ENCODE measurements at regions not wholly inside any gene's neighbourhood (a gene's known extent, or its start where the extent isn't known, plus 50 kb on each side); places are given as distances from the start of the nearest gene placed in this dataset.

DNA sequence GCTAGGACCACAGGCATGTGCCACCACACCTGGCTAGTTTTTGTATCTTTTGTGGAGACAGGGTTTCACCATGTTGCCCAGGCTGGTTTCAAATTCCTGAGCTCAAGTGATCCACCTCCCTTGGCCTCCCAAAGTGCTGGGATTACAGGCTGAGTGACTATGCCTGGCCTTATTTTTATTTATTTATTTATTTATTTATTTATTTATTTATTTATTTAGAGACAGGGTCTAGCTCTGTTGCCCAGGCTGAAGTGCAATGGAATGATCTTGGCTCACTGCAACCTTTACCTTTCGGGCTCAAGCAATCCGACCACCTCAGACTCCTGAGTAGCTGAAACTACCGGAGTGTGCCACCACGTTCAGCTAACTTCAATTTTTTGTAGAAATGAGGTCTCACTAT, 117.0 kb upstream of the MAX start:
- TF ChIP-seq, protein P1, sequence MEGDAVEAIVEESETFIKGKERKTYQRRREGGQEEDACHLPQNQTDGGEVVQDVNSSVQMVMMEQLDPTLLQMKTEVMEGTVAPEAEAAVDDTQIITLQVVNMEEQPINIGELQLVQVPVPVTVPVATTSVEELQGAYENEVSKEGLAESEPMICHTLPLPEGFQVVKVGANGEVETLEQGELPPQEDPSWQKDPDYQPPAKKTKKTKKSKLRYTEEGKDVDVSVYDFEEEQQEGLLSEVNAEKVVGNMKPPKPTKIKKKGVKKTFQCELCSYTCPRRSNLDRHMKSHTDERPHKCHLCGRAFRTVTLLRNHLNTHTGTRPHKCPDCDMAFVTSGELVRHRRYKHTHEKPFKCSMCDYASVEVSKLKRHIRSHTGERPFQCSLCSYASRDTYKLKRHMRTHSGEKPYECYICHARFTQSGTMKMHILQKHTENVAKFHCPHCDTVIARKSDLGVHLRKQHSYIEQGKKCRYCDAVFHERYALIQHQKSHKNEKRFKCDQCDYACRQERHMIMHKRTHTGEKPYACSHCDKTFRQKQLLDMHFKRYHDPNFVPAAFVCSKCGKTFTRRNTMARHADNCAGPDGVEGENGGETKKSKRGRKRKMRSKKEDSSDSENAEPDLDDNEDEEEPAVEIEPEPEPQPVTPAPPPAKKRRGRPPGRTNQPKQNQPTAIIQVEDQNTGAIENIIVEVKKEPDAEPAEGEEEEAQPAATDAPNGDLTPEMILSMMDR (IDR thresholded peaks at IDR 0.05; ENCODE audit: borderline replicate concordance, extremely low read depth, low read length, poor library complexity, severe bottlenecking): no peak
- TF ChIP-seq EZH2 (IDR thresholded peaks at IDR 0.05; ENCODE audit: borderline replicate concordance, low read depth, low read length, severe bottlenecking): no peak

Data from DND-41 (cell line).